DND-41 (cell line): ENCODE measurements at regions not wholly inside any gene's neighbourhood (a gene's known extent, or its start where the extent isn't known, plus 50 kb on each side); places are given as distances from the start of the nearest gene placed in this dataset.

ENCODE experiments used
- ATAC-seq: fragments of 200-7000 bp; cut with Tn5 transposase; 3 replicates; pipeline ENCODE4 v1.9.1; 2021; ENCODE audit warnings: low read depth; ENCODE audit not compliant: insufficient read depth
- DNase-seq: peaks from one replicate; pipeline ENCODE4 v3.0.0-alpha.2; 2020
- H2AFZ ChIP-seq: 2 replicates; pipeline ENCODE4 v1.6.0; 2012; ENCODE audit warnings: low read depth, low read length
- H3K27ac ChIP-seq: 2 replicates; pipeline ENCODE4 v1.5.1; 2012; ENCODE audit warnings: low read length, inconsistent platforms
- H3K27me3 ChIP-seq: fragments of 200-600 bp; sonication (generic); 2 replicates; pipeline ENCODE4 v1.6.0; 2012; ENCODE audit warnings: low read length, mild to moderate bottlenecking, inconsistent platforms; ENCODE audit not compliant: insufficient read depth, poor library complexity
- H3K36me3 ChIP-seq: 2 replicates; pipeline ENCODE4 v1.5.1; 2012; ENCODE audit warnings: low read length, inconsistent platforms; ENCODE audit not compliant: insufficient read depth
- H3K4me1 ChIP-seq: 2 replicates; pipeline ENCODE4 v1.5.1; 2012; ENCODE audit warnings: mild to moderate bottlenecking, low read length; ENCODE audit not compliant: insufficient read depth
- H3K4me2 ChIP-seq: 2 replicates; pipeline ENCODE4 v1.6.0; 2012; ENCODE audit warnings: mild to moderate bottlenecking, moderate library complexity, low read length, inconsistent platforms; ENCODE audit not compliant: insufficient read depth
- H3K4me3 ChIP-seq, 2 experiments: fragments of 200-600 bp in 1 of 2; shearing (Covaris generic) in 1 of 2; 2 replicates each; pipeline ENCODE4 v1.5.1; 2012 to 2016; ENCODE audit warnings: inconsistent platforms in 2 of 2, low read length in 2 of 2, mild to moderate bottlenecking in 2 of 2, low read depth in 1 of 2, moderate library complexity in 1 of 2
- H3K79me2 ChIP-seq: 2 replicates; pipeline ENCODE4 v1.6.0; 2012; ENCODE audit warnings: low read length, inconsistent platforms; ENCODE audit not compliant: insufficient read depth
- H3K9ac ChIP-seq: 2 replicates; pipeline ENCODE4 v1.6.0; 2012; ENCODE audit warnings: low read depth, mild to moderate bottlenecking, inconsistent platforms, low read length, moderate library complexity
- H3K9me3 ChIP-seq: 2 replicates; pipeline ENCODE4 v1.5.1; 2012; ENCODE audit warnings: low read length, moderate library complexity, mild to moderate bottlenecking, inconsistent platforms; ENCODE audit not compliant: insufficient read depth, severe bottlenecking
- H4K20me1 ChIP-seq: 2 replicates; pipeline ENCODE4 v1.6.0; 2012; ENCODE audit warnings: low read length; ENCODE audit not compliant: insufficient read depth
- CTCF ChIP-seq: IDR thresholded peaks from 2 replicates; pipeline ENCODE4 v1.5.1; 2012; ENCODE audit warnings: borderline replicate concordance, low read length, moderate library complexity, mild to moderate bottlenecking; ENCODE audit not compliant: poor library complexity, severe bottlenecking; ENCODE audit errors: extremely low read depth
- EZH2 ChIP-seq: IDR thresholded peaks from 3 replicates; pipeline ENCODE4 v1.6.1; 2012; ENCODE audit warnings: borderline replicate concordance, low read depth, mild to moderate bottlenecking, moderate library complexity, low read length, inconsistent platforms; ENCODE audit not compliant: severe bottlenecking

- H3K9ac ChIP-seq: no peak overlapping the region
- ATAC-seq (no peak), DNase-seq (no peak)
- no peak overlapping the region for H3K27ac ChIP-seq
- no peak for TF ChIP-seq EZH2
- no peak for TF ChIP-seq CTCF
- no peaks in the 10 kb centered on the region for H4K20me1 ChIP-seq
- no peaks in the 10 kb centered on the region for H3K79me2 ChIP-seq
- no peak overlapping the region for H3K4me2 ChIP-seq
- peaks cover 19% of the 10 kb centered on the region for H3K9me3 ChIP-seq
- peaks cover 9% of the 10 kb centered on the region for H3K36me3 ChIP-seq
- no peaks in the 10 kb centered on the region for H3K4me1 ChIP-seq
- H2AFZ ChIP-seq: no peak overlapping the region
- H3K4me3 ChIP-seq: no peak overlapping the region
- H3K27me3 ChIP-seq: no peaks in the 10 kb centered on the region
Observed at GRCh38 chr7:110153222-110153621, 937.7 kb upstream of the LRRN3 start.

GRCh38 chr7:110156511-110156910 is 934.4 kb upstream of the LRRN3 start:
- Histone ChIP-seq H3K27ac (no peak overlapping the region), H3K4me2 (no peak overlapping the region), H3K27me3 (no peaks in the 10 kb centered on the region), H3K36me3 (no peaks in the 10 kb centered on the region), H2AFZ (no peak overlapping the region), H3K9me3 (no peaks in the 10 kb centered on the region), H3K4me3 (no peak overlapping the region), H3K79me2 (no peaks in the 10 kb centered on the region), H4K20me1 (no peaks in the 10 kb centered on the region), H3K9ac (no peak overlapping the region), H3K4me1 (no peaks in the 10 kb centered on the region)
- DNase-seq (no peak), ATAC-seq (no peak)
- TF ChIP-seq EZH2: no peak
- TF ChIP-seq CTCF: no peak

DNA sequence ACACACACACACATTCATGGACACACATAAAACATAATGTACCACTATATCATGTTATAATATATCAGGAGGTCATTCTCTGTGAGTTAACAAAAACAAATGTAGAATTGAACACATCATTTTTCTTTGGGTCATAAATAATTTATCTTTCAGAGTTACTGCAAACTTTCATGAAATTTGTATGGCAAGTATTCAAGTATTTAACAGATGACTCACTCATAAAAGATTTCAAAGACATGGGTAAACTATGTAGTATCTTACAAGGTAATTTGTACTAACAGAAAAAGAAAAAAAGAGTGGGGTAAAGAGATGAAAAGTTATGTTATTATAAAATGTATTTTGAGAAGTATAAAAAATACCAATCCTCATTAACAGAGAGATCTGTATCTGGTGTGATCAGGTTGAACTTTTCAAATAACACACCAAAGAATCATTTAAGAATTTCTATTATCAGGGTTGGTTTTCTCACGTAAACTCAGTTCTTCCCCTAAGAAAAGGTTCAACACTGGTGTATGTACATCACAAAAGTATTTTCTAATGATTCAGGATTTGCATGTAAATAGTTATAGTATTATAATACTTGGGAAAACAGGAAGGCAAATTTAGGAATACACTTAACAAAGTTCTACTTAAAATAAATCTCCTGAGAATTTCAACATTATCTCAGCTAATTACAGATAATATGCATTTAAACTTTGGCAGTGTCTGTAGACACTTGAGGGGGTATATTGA is 933.1 kb upstream of the LRRN3 start:
- no peak overlapping the region for H2AFZ ChIP-seq
- H3K4me3 ChIP-seq: no peak overlapping the region
- H3K27ac ChIP-seq: no peak overlapping the region
- DNase-seq: no peak
- no peaks in the 10 kb centered on the region for H4K20me1 ChIP-seq
- no peak for ATAC-seq
- H3K27me3 ChIP-seq: no peaks in the 10 kb centered on the region
- no peak for TF ChIP-seq CTCF
- TF ChIP-seq EZH2: no peak
- no peaks in the 10 kb centered on the region for H3K4me1 ChIP-seq
- H3K9ac ChIP-seq: no peak overlapping the region
- no peak overlapping the region for H3K4me2 ChIP-seq
- H3K36me3 ChIP-seq: no peaks in the 10 kb centered on the region
- no peaks in the 10 kb centered on the region for H3K79me2 ChIP-seq
- no peaks in the 10 kb centered on the region for H3K9me3 ChIP-seq

GRCh38 chr7:110168010-110168409 is 922.9 kb upstream of the LRRN3 start:
- Histone ChIP-seq H3K9me3 (no peaks in the 10 kb centered on the region), H3K79me2 (no peaks in the 10 kb centered on the region), H3K4me2 (no peak overlapping the region), H3K27ac (no peak overlapping the region), H3K4me1 (no peaks in the 10 kb centered on the region), H3K4me3 (no peak overlapping the region), H3K27me3 (no peaks in the 10 kb centered on the region), H3K36me3 (no peaks in the 10 kb centered on the region), H4K20me1 (no peaks in the 10 kb centered on the region), H3K9ac (no peak overlapping the region), H2AFZ (no peak overlapping the region)
- DNase-seq (no peak), ATAC-seq (no peak)
- TF ChIP-seq CTCF (no peak), EZH2 (no peak)
